ENCODE measurements at regions not wholly inside any gene's neighbourhood (a gene's known extent, or its start where the extent isn't known, plus 50 kb on each side); places are given as distances from the start of the nearest gene placed in this dataset.

- ChIA-PET POLR2A (no interaction called here), CTCF (no interaction called here)
- no peak for DNase-seq (ENCODE audit: low read depth, low spot score)
- H3K4me3 ChIP-seq (ENCODE audit: low read depth, low read length), result no peak overlapping the region
- TF ChIP-seq CTCF (IDR thresholded peaks at IDR 0.05; ENCODE audit: insufficient read depth, low read length, missing control alignments), result no peak
These were observed 565.6 kb downstream of the LRFN5 start for GRCh38 chr14:42172304-42172703.

GRCh38 chr14:42163136-42163535 lies 556.5 kb downstream of the LRFN5 start:
- DNase-seq (ENCODE audit: low read depth, low spot score), result no peak
- ChIA-PET CTCF (no interaction called here), POLR2A (no interaction called here)
- no peak for TF ChIP-seq CTCF (IDR thresholded peaks at IDR 0.05; ENCODE audit: insufficient read depth, low read length, missing control alignments)
- no peak overlapping the region for H3K4me3 ChIP-seq (ENCODE audit: low read depth, low read length)

GRCh38 chr14:42159138-42159537 lies 552.5 kb downstream of the LRFN5 start:
- H3K4me3 ChIP-seq (ENCODE audit: low read depth, low read length), result no peak overlapping the region
- POLR2A ChIA-PET, result no interaction called here
- no peak for TF ChIP-seq CTCF (IDR thresholded peaks at IDR 0.05; ENCODE audit: insufficient read depth, low read length, missing control alignments)
- DNase-seq (ENCODE audit: low read depth, low spot score), result no peak
- CTCF ChIA-PET, result no interaction called here

- ChIA-PET POLR2A (no interaction called here), CTCF (no interaction called here)
- no peak overlapping the region for H3K4me3 ChIP-seq (ENCODE audit: low read depth, low read length)
- TF ChIP-seq CTCF (IDR thresholded peaks at IDR 0.05; ENCODE audit: insufficient read depth, low read length, missing control alignments), result no peak
- no peak for DNase-seq (ENCODE audit: low read depth, low spot score)
These were observed 543.1 kb downstream of the LRFN5 start for GRCh38 chr14:42149609-42150261.

- CTCF ChIA-PET, result no interaction called here
- POLR2A ChIA-PET, result no interaction called here
- no peak for DNase-seq (ENCODE audit: low read depth, low spot score)
- TF ChIP-seq CTCF (IDR thresholded peaks at IDR 0.05; ENCODE audit: insufficient read depth, low read length, missing control alignments), result no peak
- no peak overlapping the region for H3K4me3 ChIP-seq (ENCODE audit: low read depth, low read length)
These were observed 539.1 kb downstream of the LRFN5 start for GRCh38 chr14:42145766-42146165.

- CTCF ChIA-PET, result no interaction called here
- DNase-seq (ENCODE audit: low read depth, low spot score), result no peak
These were observed 536.4 kb downstream of the LRFN5 start for GRCh38 chr14:42143114-42143513.

More at GRCh38 chr14:42143114-42143513, 536.4 kb downstream of the LRFN5 start:
- H3K4me3 ChIP-seq (ENCODE audit: low read depth, low read length), result no peak overlapping the region
- POLR2A ChIA-PET, result no interaction called here
- TF ChIP-seq CTCF (IDR thresholded peaks at IDR 0.05; ENCODE audit: insufficient read depth, low read length, missing control alignments), result no peak
